ENCODE measurements at regions not wholly inside any gene's neighbourhood (a gene's known extent, or its start where the extent isn't known, plus 50 kb on each side); places are given as distances from the start of the nearest gene placed in this dataset.

DNA sequence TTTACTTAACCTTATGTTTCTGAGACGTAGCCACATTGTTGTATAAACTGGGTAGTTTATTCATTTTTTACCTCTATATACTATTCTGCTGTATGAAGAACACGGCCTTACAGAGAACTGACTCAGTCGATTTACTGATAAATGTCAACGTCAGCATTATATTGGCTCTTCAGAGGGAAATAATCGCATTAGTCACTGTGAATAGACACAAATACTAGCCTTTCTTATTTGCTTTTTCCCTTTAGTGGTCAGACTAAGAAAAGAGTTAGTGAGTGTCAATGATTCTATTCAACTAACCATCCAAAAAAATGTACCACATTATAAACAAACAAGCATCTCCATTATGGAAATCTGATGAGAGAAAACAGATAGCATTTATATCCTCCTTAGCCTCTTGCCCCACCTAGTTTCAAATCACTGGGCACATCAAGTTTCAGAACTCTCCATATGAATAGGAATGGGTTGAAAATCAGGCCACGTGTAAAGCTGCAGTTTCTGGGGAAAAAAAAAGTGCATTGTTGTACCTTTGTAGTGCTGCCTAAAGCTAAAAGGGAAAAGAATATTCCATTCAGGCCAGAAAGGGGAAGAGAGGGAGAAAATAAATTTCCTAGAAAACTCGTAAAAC, 146.7 kb upstream of the VCX3A start:
- TF ChIP-seq, protein P1, sequence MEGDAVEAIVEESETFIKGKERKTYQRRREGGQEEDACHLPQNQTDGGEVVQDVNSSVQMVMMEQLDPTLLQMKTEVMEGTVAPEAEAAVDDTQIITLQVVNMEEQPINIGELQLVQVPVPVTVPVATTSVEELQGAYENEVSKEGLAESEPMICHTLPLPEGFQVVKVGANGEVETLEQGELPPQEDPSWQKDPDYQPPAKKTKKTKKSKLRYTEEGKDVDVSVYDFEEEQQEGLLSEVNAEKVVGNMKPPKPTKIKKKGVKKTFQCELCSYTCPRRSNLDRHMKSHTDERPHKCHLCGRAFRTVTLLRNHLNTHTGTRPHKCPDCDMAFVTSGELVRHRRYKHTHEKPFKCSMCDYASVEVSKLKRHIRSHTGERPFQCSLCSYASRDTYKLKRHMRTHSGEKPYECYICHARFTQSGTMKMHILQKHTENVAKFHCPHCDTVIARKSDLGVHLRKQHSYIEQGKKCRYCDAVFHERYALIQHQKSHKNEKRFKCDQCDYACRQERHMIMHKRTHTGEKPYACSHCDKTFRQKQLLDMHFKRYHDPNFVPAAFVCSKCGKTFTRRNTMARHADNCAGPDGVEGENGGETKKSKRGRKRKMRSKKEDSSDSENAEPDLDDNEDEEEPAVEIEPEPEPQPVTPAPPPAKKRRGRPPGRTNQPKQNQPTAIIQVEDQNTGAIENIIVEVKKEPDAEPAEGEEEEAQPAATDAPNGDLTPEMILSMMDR (tag by site-specific recombination; IDR thresholded peaks at IDR 0.05) = no peak
- TF ChIP-seq ZNF416 (tag by site-specific recombination; IDR thresholded peaks at IDR 0.05) (no peak), ZNF677 (tag by site-specific recombination; IDR thresholded peaks at IDR 0.05) (no peak), ZNF664 (tag by site-specific recombination; IDR thresholded peaks at IDR 0.05) (no peak), ZNF660 (tag by site-specific recombination; IDR thresholded peaks at IDR 0.05) (no peak), ZBTB17 (tag by site-specific recombination; IDR thresholded peaks at IDR 0.05) (no peak), ZNF48 (tag by site-specific recombination; IDR thresholded peaks at IDR 0.05) (no peak), ZNF571 (tag by site-specific recombination; IDR thresholded peaks at IDR 0.05) (no peak), ZNF350 (tag by site-specific recombination; IDR thresholded peaks at IDR 0.05) (no peak), ZNF239 (tag by site-specific recombination; IDR thresholded peaks at IDR 0.05) (no peak)
